ENCODE measurements at regions not wholly inside any gene's neighbourhood (a gene's known extent, or its start where the extent isn't known, plus 50 kb on each side); places are given as distances from the start of the nearest gene placed in this dataset.

DNA sequence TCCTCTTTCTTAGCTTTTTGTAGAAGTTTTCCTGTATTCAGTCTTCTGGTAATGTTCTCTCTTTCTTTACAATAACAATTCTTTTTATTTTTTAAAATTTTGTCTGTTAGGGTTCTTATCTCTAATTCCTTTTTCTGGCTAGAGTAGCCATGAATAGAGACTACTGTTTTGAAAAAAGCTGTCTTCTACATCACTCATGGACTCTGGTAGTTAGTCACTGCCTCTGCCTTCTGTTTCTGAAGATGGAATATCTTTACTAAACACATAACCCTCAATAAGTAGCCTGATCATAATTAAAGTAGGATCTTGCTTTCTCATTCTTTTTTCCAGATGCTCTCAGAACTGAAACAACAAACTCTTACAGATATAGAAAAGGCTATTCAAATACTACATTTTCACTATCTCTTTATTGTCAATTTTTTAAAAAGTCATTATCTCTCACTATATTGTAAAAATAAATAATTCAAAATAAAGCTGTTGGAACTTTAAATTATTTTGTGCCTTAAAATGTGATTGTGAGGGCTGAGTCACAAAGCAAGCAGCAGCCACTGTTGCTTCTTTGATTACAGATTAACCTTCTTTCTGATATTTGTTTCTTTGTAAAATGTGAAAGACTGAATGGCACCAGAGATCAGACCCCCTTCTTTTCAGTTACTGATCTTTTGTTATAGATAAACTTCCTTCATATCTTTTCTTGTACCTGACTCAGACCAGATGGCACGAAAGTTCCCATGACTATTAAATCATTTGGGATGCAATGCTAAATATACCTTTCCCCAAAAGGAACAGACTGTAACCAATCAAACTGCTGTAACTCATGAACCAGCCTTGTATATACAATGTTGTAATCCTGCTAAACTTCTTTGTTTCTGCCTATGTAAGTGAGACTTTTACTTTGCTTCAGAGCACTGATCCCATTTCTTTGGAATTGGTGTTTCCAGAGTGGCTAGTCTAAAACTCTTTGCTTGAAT lies 1159.5 kb downstream of the IGSF11 start:
- intact Hi-C loops (cut with DNase I, micrococcal nuclease) = no loop called here

GRCh38 chr3:117875887-117876286 lies 1158.8 kb downstream of the IGSF11 start:
- Histone ChIP-seq H3K4me3 (no peak overlapping the region), H3K9me3 (no peaks in the 10 kb centered on the region), H3K4me1 (ENCODE audit: low read depth) (no peaks in the 10 kb centered on the region), H3K36me3 (ENCODE audit: low read depth) (no peaks in the 10 kb centered on the region)
- TF ChIP-seq, protein P1, sequence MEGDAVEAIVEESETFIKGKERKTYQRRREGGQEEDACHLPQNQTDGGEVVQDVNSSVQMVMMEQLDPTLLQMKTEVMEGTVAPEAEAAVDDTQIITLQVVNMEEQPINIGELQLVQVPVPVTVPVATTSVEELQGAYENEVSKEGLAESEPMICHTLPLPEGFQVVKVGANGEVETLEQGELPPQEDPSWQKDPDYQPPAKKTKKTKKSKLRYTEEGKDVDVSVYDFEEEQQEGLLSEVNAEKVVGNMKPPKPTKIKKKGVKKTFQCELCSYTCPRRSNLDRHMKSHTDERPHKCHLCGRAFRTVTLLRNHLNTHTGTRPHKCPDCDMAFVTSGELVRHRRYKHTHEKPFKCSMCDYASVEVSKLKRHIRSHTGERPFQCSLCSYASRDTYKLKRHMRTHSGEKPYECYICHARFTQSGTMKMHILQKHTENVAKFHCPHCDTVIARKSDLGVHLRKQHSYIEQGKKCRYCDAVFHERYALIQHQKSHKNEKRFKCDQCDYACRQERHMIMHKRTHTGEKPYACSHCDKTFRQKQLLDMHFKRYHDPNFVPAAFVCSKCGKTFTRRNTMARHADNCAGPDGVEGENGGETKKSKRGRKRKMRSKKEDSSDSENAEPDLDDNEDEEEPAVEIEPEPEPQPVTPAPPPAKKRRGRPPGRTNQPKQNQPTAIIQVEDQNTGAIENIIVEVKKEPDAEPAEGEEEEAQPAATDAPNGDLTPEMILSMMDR (IDR thresholded peaks at IDR 0.05) = no peak
- intact Hi-C loops (cut with DNase I, micrococcal nuclease) = no loop called here
- ATAC-seq (no peak), DNase-seq (no peak)

More for the DNA sequence above, 1159.5 kb downstream of the IGSF11 start:
- TF ChIP-seq, protein P1 (IDR thresholded peaks at IDR 0.05) = no peak
- ATAC-seq (no peak), DNase-seq (no peak)
- Histone ChIP-seq H3K36me3 (ENCODE audit: low read depth) (no peaks in the 10 kb centered on the region), H3K9me3 (no peaks in the 10 kb centered on the region), H3K4me3 (no peak overlapping the region), H3K4me1 (ENCODE audit: low read depth) (no peaks in the 10 kb centered on the region)

- no peak for DNase-seq
- Histone ChIP-seq H3K4me3 (no peak overlapping the region), H3K9me3 (no peaks in the 10 kb centered on the region), H3K36me3 (ENCODE audit: low read depth) (no peaks in the 10 kb centered on the region), H3K4me1 (ENCODE audit: low read depth) (no peaks in the 10 kb centered on the region)
- ATAC-seq = no peak
- intact Hi-C loops (cut with DNase I, micrococcal nuclease) = no loop called here
- TF ChIP-seq, protein P1 (IDR thresholded peaks at IDR 0.05) = no peak
These were observed 1154.0 kb downstream of the IGSF11 start for GRCh38 chr3:117880638-117881037.

DNA sequence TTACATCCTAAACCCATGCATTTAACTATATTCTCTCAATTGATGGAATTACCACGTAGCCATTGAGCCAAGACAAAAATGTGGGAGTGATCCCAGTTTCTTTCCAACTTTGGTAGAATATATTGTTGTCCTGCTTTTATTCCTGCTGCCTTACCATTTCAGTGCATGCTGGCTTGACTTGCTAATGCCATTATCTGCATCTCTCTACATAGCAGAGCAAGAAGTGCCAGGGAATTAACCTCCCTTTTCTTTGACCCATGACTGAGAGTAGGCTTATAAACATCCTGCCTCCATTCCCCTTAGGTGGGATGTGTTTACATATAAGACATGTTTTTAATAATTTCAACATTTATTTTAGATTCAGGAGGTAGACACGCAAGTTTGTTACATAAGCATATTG lies 1153.4 kb downstream of the IGSF11 start:
- Histone ChIP-seq H3K4me1 (ENCODE audit: low read depth) (no peaks in the 10 kb centered on the region), H3K9me3 (no peaks in the 10 kb centered on the region), H3K4me3 (no peak overlapping the region), H3K36me3 (ENCODE audit: low read depth) (no peaks in the 10 kb centered on the region)
- TF ChIP-seq, protein P1 (IDR thresholded peaks at IDR 0.05) = no peak
- intact Hi-C loops (cut with DNase I, micrococcal nuclease) = no loop called here
- DNase-seq (no peak), ATAC-seq (no peak)

- TF ChIP-seq, protein P1 (IDR thresholded peaks at IDR 0.05) = no peak
- intact Hi-C loops (cut with DNase I, micrococcal nuclease) = no loop called here
- Histone ChIP-seq H3K9me3 (no peaks in the 10 kb centered on the region), H3K4me1 (ENCODE audit: low read depth) (no peaks in the 10 kb centered on the region), H3K36me3 (ENCODE audit: low read depth) (no peaks in the 10 kb centered on the region), H3K4me3 (no peak overlapping the region)
- ATAC-seq (no peak), DNase-seq (no peak)
These were observed 1149.6 kb downstream of the IGSF11 start for GRCh38 chr3:117885011-117885441.
